ENCODE measurements at regions not wholly inside any gene's neighbourhood (a gene's known extent, or its start where the extent isn't known, plus 50 kb on each side); places are given as distances from the start of the nearest gene placed in this dataset.

DNA sequence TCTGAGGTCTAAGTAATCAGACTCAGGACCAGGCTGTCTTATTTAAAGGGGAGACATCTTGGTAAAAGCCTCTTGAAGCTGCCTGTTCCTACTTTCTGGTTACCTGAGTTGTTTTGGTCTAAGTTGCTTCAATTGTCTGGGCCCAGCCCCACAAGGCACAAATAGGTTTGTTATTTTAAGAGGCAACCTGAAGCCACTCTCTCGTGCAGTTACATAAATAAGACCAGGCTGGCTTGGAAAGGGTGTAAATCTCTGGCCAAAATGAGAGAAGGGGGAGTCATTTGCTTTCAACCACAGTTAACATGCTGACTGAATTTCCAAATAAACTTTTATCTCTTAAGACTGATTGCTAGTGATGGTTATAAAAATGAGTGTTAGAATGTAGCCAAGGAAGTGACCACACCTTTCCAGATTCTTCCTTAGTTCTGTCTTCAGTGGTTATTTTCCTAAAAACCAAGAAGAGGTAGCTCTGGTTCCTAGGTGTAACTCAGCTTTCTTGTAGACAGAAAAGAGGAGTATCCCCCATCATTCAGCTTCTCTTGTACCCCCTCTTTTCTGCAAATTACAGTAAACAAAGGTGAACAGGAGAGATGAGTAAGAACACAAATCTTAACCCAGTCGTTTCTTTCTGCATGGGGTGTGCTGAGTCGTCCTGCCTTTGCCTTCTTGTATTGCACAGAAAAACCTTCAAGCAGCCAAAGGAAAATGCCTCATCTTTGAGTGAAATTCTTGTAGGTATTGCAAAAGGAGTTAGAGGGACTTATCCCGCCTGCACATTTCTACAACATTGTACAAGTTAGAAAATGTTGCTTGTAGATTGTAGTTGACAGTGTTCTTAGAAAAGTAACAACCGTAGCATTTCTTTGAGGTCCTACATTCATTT lies 161.5 kb upstream of the NT5C1B start:
- H3K27me3 ChIP-seq (ENCODE audit: control insufficient read depth, insufficient read depth, low read length): no peaks in the 10 kb centered on the region
- DNase-seq (ENCODE audit: low read depth): no peak
- ChIA-PET POLR2A (no interaction called here), CTCF (interaction anchor here (0.5 to 6.2 kb wide), 16 partner anchors 41 to 1113 kb away, joined by 3 to 48 read pairs (median 4); partner anchors contain the start of gene OSR1)
- TF ChIP-seq, protein P1, sequence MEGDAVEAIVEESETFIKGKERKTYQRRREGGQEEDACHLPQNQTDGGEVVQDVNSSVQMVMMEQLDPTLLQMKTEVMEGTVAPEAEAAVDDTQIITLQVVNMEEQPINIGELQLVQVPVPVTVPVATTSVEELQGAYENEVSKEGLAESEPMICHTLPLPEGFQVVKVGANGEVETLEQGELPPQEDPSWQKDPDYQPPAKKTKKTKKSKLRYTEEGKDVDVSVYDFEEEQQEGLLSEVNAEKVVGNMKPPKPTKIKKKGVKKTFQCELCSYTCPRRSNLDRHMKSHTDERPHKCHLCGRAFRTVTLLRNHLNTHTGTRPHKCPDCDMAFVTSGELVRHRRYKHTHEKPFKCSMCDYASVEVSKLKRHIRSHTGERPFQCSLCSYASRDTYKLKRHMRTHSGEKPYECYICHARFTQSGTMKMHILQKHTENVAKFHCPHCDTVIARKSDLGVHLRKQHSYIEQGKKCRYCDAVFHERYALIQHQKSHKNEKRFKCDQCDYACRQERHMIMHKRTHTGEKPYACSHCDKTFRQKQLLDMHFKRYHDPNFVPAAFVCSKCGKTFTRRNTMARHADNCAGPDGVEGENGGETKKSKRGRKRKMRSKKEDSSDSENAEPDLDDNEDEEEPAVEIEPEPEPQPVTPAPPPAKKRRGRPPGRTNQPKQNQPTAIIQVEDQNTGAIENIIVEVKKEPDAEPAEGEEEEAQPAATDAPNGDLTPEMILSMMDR (IDR thresholded peaks at IDR 0.05; ENCODE audit: insufficient read depth, low read depth, low read length): no peak
- no peak overlapping the region for H3K4me3 ChIP-seq (ENCODE audit: low read depth, low read length)
- H3K36me3 ChIP-seq (ENCODE audit: control insufficient read depth, insufficient read depth, low read length): no peaks in the 10 kb centered on the region

DNA sequence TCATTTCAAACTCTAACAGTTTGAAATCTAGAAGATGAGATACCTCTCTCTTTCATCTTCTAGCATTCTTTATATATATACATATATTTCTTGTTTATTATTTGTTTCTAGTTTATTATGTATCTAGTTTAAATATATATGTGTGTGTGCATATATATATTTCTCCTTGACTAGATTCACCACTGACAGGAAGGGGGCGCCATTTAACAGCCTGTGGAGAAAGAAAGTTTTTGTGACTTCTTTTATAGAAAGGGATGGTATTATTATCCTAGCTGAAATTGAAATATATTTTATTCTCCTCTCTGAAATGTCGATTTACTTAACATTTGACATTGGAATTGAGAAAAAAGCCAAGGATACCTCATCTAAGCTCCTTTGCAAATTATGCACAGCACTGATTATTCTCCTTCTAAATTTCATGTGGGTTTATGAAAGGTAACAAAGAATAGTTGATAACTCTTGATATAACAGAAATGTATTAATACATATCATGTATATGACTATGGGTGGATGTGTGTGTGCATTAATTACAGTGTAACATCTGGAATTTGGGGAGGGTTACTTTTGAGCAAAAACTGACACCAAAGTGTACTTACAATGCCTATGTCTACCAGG lies 160.7 kb upstream of the NT5C1B start:
- TF ChIP-seq, protein P1 (IDR thresholded peaks at IDR 0.05; ENCODE audit: insufficient read depth, low read depth, low read length): peak; percentile 72
- Histone ChIP-seq H3K4me3 (ENCODE audit: low read depth, low read length) (no peak overlapping the region), H3K36me3 (ENCODE audit: control insufficient read depth, insufficient read depth, low read length) (no peaks in the 10 kb centered on the region), H3K27me3 (ENCODE audit: control insufficient read depth, insufficient read depth, low read length) (no peaks in the 10 kb centered on the region)
- CTCF ChIA-PET: interaction anchor here (0.5 to 6.2 kb wide), 16 partner anchors 42 to 1114 kb away, joined by 3 to 48 read pairs (median 4); partner anchors contain the start of gene OSR1
- DNase-seq (ENCODE audit: low read depth): no peak
- POLR2A ChIA-PET: no interaction called here

DNA sequence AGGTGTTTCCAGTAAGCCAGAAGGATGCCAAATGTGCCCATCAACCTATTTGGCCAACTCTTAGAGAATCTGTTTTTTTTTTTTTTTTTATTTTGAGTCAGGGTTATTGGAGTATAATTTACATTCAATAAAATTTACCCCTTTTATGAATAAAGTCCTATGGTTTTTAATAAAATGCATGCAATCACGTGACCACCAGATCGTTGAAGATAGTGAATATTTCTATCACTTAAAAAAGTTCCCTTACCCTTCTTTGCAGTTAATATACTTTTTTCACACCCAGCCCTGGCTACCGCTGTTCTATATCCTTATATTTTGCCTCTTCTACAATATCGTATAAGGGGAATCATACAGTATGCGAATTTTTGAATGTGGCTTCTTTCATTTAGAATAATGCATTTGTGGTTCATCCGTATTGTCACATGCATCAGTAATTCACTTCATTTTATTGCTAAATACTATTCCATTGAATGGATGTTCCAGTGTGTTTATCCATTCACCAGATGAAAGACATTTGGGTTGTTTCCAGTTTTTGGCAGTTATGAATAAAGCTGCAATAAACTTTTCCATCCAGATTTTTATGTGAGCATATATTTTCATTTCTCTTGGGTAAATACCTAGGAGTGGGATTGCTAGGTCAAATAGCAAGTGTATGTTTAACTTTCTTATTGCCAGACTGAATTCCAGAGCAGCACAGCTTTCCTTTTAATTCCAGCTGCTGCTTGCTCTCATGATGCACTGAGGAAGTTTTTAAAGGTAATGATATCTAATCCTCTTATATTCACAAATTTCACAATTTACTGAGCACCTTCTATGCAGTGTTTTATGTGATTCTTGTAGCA lies 156.3 kb upstream of the NT5C1B start:
- ChIA-PET CTCF (interaction anchor here (1.1 to 5.7 kb wide), 4 partner anchors 8 to 613 kb away, joined by 3 to 41 read pairs (median 6); partner anchors contain the start of gene OSR1), POLR2A (interaction anchor here (0.6 kb wide), 1 partner anchor 227 kb away, joined by 3 read pairs; no protein-coding TSS in a partner anchor)
- TF ChIP-seq, protein P1 (IDR thresholded peaks at IDR 0.05; ENCODE audit: insufficient read depth, low read depth, low read length): no peak

DNA sequence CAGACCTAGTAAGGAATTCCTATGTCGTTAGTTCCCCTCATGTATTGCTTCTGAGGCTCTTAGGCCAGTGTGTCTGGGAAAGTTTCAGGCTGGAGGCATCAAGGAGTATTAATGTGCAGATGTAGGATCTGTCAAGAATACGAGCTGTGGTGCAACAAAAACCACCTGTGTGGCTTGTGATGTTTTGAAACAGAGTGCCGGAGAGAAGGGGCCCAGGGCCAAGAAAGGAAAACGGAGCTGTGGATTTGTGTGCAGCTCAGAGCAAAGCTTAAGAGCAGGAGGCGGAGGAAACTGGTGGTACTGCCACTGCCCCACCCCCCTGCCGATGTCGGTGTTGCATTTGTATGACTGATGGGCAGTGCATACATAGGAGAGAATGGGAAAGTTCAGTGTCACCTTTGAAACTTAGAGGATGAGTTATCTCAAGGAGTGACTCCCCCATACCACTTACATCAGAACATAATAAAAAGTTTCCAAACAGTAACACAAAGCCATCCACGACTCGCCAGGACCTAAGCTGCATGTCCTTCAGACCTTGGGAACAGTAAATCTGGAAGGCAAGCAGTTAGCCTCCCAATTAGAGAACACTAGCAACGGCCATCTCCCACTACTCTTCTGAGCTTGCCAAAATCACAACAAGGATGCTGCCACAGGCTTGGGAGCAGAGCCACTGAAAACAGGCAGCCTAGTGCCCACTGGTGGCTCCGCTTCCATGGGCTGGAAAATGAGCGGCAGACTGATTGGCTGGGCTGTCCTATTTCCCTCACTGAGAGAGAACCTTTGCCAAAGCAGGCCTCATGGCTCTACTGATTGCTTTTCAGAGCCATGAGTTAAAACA lies 152.7 kb upstream of the NT5C1B start:
- DNase-seq (ENCODE audit: low read depth): no peak
- no peak overlapping the region for H3K4me3 ChIP-seq (ENCODE audit: low read depth, low read length)
- no peaks in the 10 kb centered on the region for H3K27me3 ChIP-seq (ENCODE audit: control insufficient read depth, insufficient read depth, low read length)
- TF ChIP-seq, protein P1 (IDR thresholded peaks at IDR 0.05; ENCODE audit: insufficient read depth, low read depth, low read length): no peak
- CTCF ChIA-PET: interaction anchor here (0.9 to 5.7 kb wide), 4 partner anchors 11 to 306 kb away, joined by 3 to 41 read pairs (median 6); no protein-coding TSS in a partner anchor
- POLR2A ChIA-PET: no interaction called here
- no peaks in the 10 kb centered on the region for H3K36me3 ChIP-seq (ENCODE audit: control insufficient read depth, insufficient read depth, low read length)

More for the DNA sequence above, 156.3 kb upstream of the NT5C1B start:
- Histone ChIP-seq H3K4me3 (ENCODE audit: low read depth, low read length) (no peak overlapping the region), H3K27me3 (ENCODE audit: control insufficient read depth, insufficient read depth, low read length) (no peaks in the 10 kb centered on the region), H3K36me3 (ENCODE audit: control insufficient read depth, insufficient read depth, low read length) (no peaks in the 10 kb centered on the region)
- DNase-seq (ENCODE audit: low read depth): no peak

All from BJ (cell line).